Right lobe of liver (tissue), 6 donors: ENCODE measurements at regions not wholly inside any gene's neighbourhood (a gene's known extent, or its start where the extent isn't known, plus 50 kb on each side); places are given as distances from the start of the nearest gene placed in this dataset.

Experiments
- ATAC-seq, 4 donors: fragments of 200-7000 bp; cut with Tn5 transposase; one replicate each; pipeline ENCODE4 v1.9.1; 2020; ENCODE audit warnings: mild to moderate bottlenecking in 4 of 4, moderate library complexity in 4 of 4
- DNase-seq, 3 donors: peaks; one replicate each; pipeline ENCODE4 v3.0.0-alpha.2; 2020
- H3K27ac ChIP-seq, 3 donors: fragments of 200-600 bp; one replicate each; pipeline ENCODE4 v1.8.0; 2022
- H3K27me3 ChIP-seq, 2 donors: fragments of 200-600 bp; one replicate each; pipeline ENCODE4 v1.8.0; 2022
- H3K36me3 ChIP-seq, 4 donors: fragments of 200-600 bp; sonication (generic) in 1 of 4; one replicate each; pipeline versions ENCODE4 v1.5.1 to v1.8.0; 2017 to 2022; ENCODE audit warnings: control low read depth in 1 of 4
- H3K4me1 ChIP-seq, 4 donors: fragments of 200-600 bp; sonication (generic) in 1 of 4; one replicate each; pipeline versions ENCODE4 v1.5.1 to v1.8.0; 2017 to 2022; ENCODE audit warnings: control low read depth in 1 of 4
- H3K4me3 ChIP-seq, 3 donors: fragments of 200-600 bp; one replicate each; pipeline ENCODE4 v1.8.0; 2022
- H3K9me3 ChIP-seq, 4 donors: fragments of 200-600 bp; sonication (generic) in 1 of 4; one replicate each; pipeline versions ENCODE4 v1.5.1 to v1.8.0; 2017 to 2022; ENCODE audit warnings: control low read depth in 1 of 4
- CTCF ChIP-seq, 4 donors: fragments of 200-600 bp in 3 of 4; fragments of 450-650 bp in 1 of 4; IDR thresholded peaks; one replicate each; pipeline versions ENCODE4 v1.5.1 to v1.8.0; 2016 to 2022; ENCODE audit warnings: antibody characterized with exemption in 4 of 4, mild to moderate bottlenecking in 2 of 4
- POLR2A ChIP-seq: fragments of 450-650 bp; IDR thresholded peaks from one replicate; pipeline ENCODE4 v1.6.1; 2017; ENCODE audit warnings: antibody characterized with exemption, mild to moderate bottlenecking
- WGBS: methylation state at CpG from one replicate; pipeline ENCODE4 v1.1.6; 2018; ENCODE audit warnings: low coverage, low lambda C conversion rate; ENCODE audit not compliant: insufficient coverage; ENCODE audit errors: missing lambda C conversion rate; 5-methylcytosine and 5-hydroxymethylcytosine counted together
- intact Hi-C, 2 donors: fragments of 100-400 bp; cut with DNase I; formaldehyde crosslinking; loops; one replicate each; pipeline versions ENCODE4 v1.11.2 to v1.14.1; 2022
- donor health status: DM: no; HTN: yes; CAD: no.
- donor health status: DM: no; HTN: no; CAD: no.
- donor health status: DM: no; HTN: no; CAD: no.
- donor health status: DM: no; HTN: yes; CAD: no.
- donor health status: DM: no; HTN: yes; CAD: no.

- no peak for DNase-seq
- intact Hi-C loops, result no loop called here
- 20% methylated on average over 1 of the region's 1 CpG for WGBS
- Histone ChIP-seq H3K27ac (no peak overlapping the region), H3K36me3 (no peaks in the 10 kb centered on the region), H3K4me1 (no peaks in the 10 kb centered on the region), H3K4me3 (no peak overlapping the region), H3K9me3 (no peaks in the 10 kb centered on the region), H3K27me3 (no peaks in the 10 kb centered on the region)
- TF ChIP-seq CTCF (IDR thresholded peaks at IDR 0.05) (no peak), POLR2A (no peak)
- no peak for ATAC-seq
Observed at GRCh38 chr1:101453844-101454243, 217.0 kb downstream of the S1PR1 start.

- H3K27ac ChIP-seq, result no peak overlapping the region
- no peak for DNase-seq
- intact Hi-C loops, result no loop called here
- no peaks in the 10 kb centered on the region for H3K9me3 ChIP-seq
- no peaks in the 10 kb centered on the region for H3K27me3 ChIP-seq
- ATAC-seq, result no peak
- no peaks in the 10 kb centered on the region for H3K4me1 ChIP-seq
- TF ChIP-seq CTCF (IDR thresholded peaks at IDR 0.05) (no peak), POLR2A (no peak)
- 63% methylated on average over 4 of the region's 4 CpGs for WGBS
- no peaks in the 10 kb centered on the region for H3K36me3 ChIP-seq
- no peak overlapping the region for H3K4me3 ChIP-seq
Observed at GRCh38 chr1:101455166-101455565, 218.3 kb downstream of the S1PR1 start.

GRCh38 chr1:101460739-101461138 lies 223.9 kb downstream of the S1PR1 start:
- no peak overlapping the region for H3K4me3 ChIP-seq
- no peak for ATAC-seq
- no peak overlapping the region for H3K27ac ChIP-seq
- H3K9me3 ChIP-seq, result no peaks in the 10 kb centered on the region
- intact Hi-C loops, result no loop called here
- no peaks in the 10 kb centered on the region for H3K4me1 ChIP-seq
- no peak for TF ChIP-seq CTCF (IDR thresholded peaks at IDR 0.05)
- TF ChIP-seq POLR2A, result no peak
- DNase-seq, result no peak
- no peaks in the 10 kb centered on the region for H3K36me3 ChIP-seq
- H3K27me3 ChIP-seq, result no peaks in the 10 kb centered on the region

- no peak for ATAC-seq
- H3K27me3 ChIP-seq, result no peaks in the 10 kb centered on the region
- no peaks in the 10 kb centered on the region for H3K4me1 ChIP-seq
- no peak for TF ChIP-seq POLR2A
- no peak for TF ChIP-seq CTCF (IDR thresholded peaks at IDR 0.05)
- H3K9me3 ChIP-seq, result no peaks in the 10 kb centered on the region
- WGBS, result 61% methylated on average over 1 of the region's 1 CpG
- H3K36me3 ChIP-seq, result no peaks in the 10 kb centered on the region
- H3K27ac ChIP-seq, result no peak overlapping the region
- intact Hi-C loops, result no loop called here
- DNase-seq, result no peak
- H3K4me3 ChIP-seq, result no peak overlapping the region
Observed at GRCh38 chr1:101463195-101463594, 226.4 kb downstream of the S1PR1 start.

- no peaks in the 10 kb centered on the region for H3K4me1 ChIP-seq
- no peak for TF ChIP-seq POLR2A
- 93% methylated on average over 2 of the region's 2 CpGs for WGBS
Observed at GRCh38 chr1:101465941-101466340, 229.1 kb downstream of the S1PR1 start.

More at GRCh38 chr1:101465941-101466340, 229.1 kb downstream of the S1PR1 start:
- Histone ChIP-seq H3K4me3 (no peak overlapping the region), H3K27ac (no peak overlapping the region), H3K36me3 (no peaks in the 10 kb centered on the region), H3K27me3 (no peaks in the 10 kb centered on the region), H3K9me3 (no peaks in the 10 kb centered on the region)
- no peak for ATAC-seq
- intact Hi-C loops, result no loop called here
- no peak for DNase-seq
